ENCODE measurements at regions not wholly inside any gene's neighbourhood (a gene's known extent, or its start where the extent isn't known, plus 50 kb on each side); places are given as distances from the start of the nearest gene placed in this dataset.

- no peaks in the 10 kb centered on the region for H3K36me3 ChIP-seq (replicated peaks; ENCODE audit: low read depth, low read length)
- no peaks in the 10 kb centered on the region for H3K9me3 ChIP-seq (ENCODE audit: insufficient read depth, low read length)
- peaks cover 4% of the 10 kb centered on the region for H3K4me1 ChIP-seq (ENCODE audit: low read length)
- H3K27ac ChIP-seq (ENCODE audit: low read length), result no peak overlapping the region
- H3K27me3 ChIP-seq (ENCODE audit: low read depth, low read length), result no peaks in the 10 kb centered on the region
- H2AFZ ChIP-seq (ENCODE audit: low read depth, low read length), result 0 out of 2 replicates have a peak overlapping the region, but pooled peaks have one; percentile 17
- no peak for TF ChIP-seq EZH2phosphoT487 (IDR thresholded peaks at IDR 0.05; ENCODE audit: low read depth)
- TF ChIP-seq CTCF (IDR thresholded peaks at IDR 0.05; ENCODE audit: low read depth, low read length), result peak; percentile 84
- H3K4me3 ChIP-seq (ENCODE audit: low read length), result peak overlapping the region; percentile 15; the same call in 1 of the 2 replicates
- H3K79me2 ChIP-seq (ENCODE audit: low read length), result no peaks in the 10 kb centered on the region
- H3K4me2 ChIP-seq (ENCODE audit: low read length), result peak overlapping the region; percentile 19
- H4K20me1 ChIP-seq (ENCODE audit: insufficient read depth, low read length), result no peaks in the 10 kb centered on the region
- H3K9ac ChIP-seq (ENCODE audit: low read length), result no peak overlapping the region
Observed at GRCh38 chr4:175953960-175954521, 111.6 kb upstream of the WDR17 start.

GRCh38 chr4:175954685-175955084 is 111.0 kb upstream of the WDR17 start:
- Histone ChIP-seq H3K4me1 (ENCODE audit: low read length) (peaks cover 4% of the 10 kb centered on the region), H3K79me2 (ENCODE audit: low read length) (no peaks in the 10 kb centered on the region), H2AFZ (ENCODE audit: low read depth, low read length) (no peak overlapping the region), H3K27me3 (ENCODE audit: low read depth, low read length) (no peaks in the 10 kb centered on the region), H3K4me3 (ENCODE audit: low read length) (no peak overlapping the region), H3K27ac (ENCODE audit: low read length) (no peak overlapping the region), H3K36me3 (replicated peaks; ENCODE audit: low read depth, low read length) (no peaks in the 10 kb centered on the region), H3K9me3 (ENCODE audit: insufficient read depth, low read length) (no peaks in the 10 kb centered on the region), H3K9ac (ENCODE audit: low read length) (no peak overlapping the region), H3K4me2 (ENCODE audit: low read length) (no peak overlapping the region), H4K20me1 (ENCODE audit: insufficient read depth, low read length) (no peaks in the 10 kb centered on the region)
- TF ChIP-seq CTCF (IDR thresholded peaks at IDR 0.05; ENCODE audit: low read depth, low read length) (no peak), EZH2phosphoT487 (IDR thresholded peaks at IDR 0.05; ENCODE audit: low read depth) (no peak)

GRCh38 chr4:175961604-175962003 is 104.0 kb upstream of the WDR17 start:
- Histone ChIP-seq H3K4me1 (ENCODE audit: low read length) (peaks cover 14% of the 10 kb centered on the region), H2AFZ (ENCODE audit: low read depth, low read length) (peak overlapping the region; percentile 28; the same call in 1 of the 2 replicates), H4K20me1 (ENCODE audit: insufficient read depth, low read length) (no peaks in the 10 kb centered on the region)

GRCh38 chr4:175970072-175970471 is 95.6 kb upstream of the WDR17 start:
- Histone ChIP-seq H3K79me2 (ENCODE audit: low read length) (no peaks in the 10 kb centered on the region), H3K4me3 (ENCODE audit: low read length) (0 out of 2 replicates have a peak overlapping the region, but pooled peaks have one; percentile 80), H4K20me1 (ENCODE audit: insufficient read depth, low read length) (no peaks in the 10 kb centered on the region), H3K36me3 (replicated peaks; ENCODE audit: low read depth, low read length) (no peaks in the 10 kb centered on the region), H3K9me3 (ENCODE audit: insufficient read depth, low read length) (no peaks in the 10 kb centered on the region), H3K27me3 (ENCODE audit: low read depth, low read length) (no peaks in the 10 kb centered on the region), H3K27ac (ENCODE audit: low read length) (no peak overlapping the region), H2AFZ (ENCODE audit: low read depth, low read length) (no peak overlapping the region), H3K4me1 (ENCODE audit: low read length) (peaks cover 13% of the 10 kb centered on the region), H3K9ac (ENCODE audit: low read length) (no peak overlapping the region), H3K4me2 (ENCODE audit: low read length) (peak overlapping the region; percentile 94)
- TF ChIP-seq EZH2phosphoT487 (IDR thresholded peaks at IDR 0.05; ENCODE audit: low read depth) (no peak), CTCF (IDR thresholded peaks at IDR 0.05; ENCODE audit: low read depth, low read length) (no peak)

More at GRCh38 chr4:175961604-175962003, 104.0 kb upstream of the WDR17 start:
- Histone ChIP-seq H3K4me3 (ENCODE audit: low read length) (no peak overlapping the region), H3K27ac (ENCODE audit: low read length) (no peak overlapping the region), H3K9ac (ENCODE audit: low read length) (no peak overlapping the region), H3K4me2 (ENCODE audit: low read length) (peak overlapping the region; percentile 26; the same call in 1 of the 2 replicates), H3K36me3 (replicated peaks; ENCODE audit: low read depth, low read length) (no peaks in the 10 kb centered on the region), H3K9me3 (ENCODE audit: insufficient read depth, low read length) (no peaks in the 10 kb centered on the region), H3K79me2 (ENCODE audit: low read length) (no peaks in the 10 kb centered on the region), H3K27me3 (ENCODE audit: low read depth, low read length) (no peaks in the 10 kb centered on the region)
- no peak for TF ChIP-seq EZH2phosphoT487 (IDR thresholded peaks at IDR 0.05; ENCODE audit: low read depth)
- TF ChIP-seq CTCF (IDR thresholded peaks at IDR 0.05; ENCODE audit: low read depth, low read length), result no peak

Data from OCI-LY3 (cell line).